HG02973 (cell line): ENCODE measurements at regions not wholly inside any gene's neighbourhood (a gene's known extent, or its start where the extent isn't known, plus 50 kb on each side); places are given as distances from the start of the nearest gene placed in this dataset.
"Not testable (repeated sequence)": the region's sequence is repeated elsewhere in the genome, so short reads cannot be mapped to it uniquely, and the experiment has no call there.

Experiments
- ATAC-seq: cut with Tn5 transposase; IDR thresholded peaks from one replicate; pipeline ENCODE4 v1.9.1; 2021; ENCODE audit warnings: moderate library complexity; ENCODE audit not compliant: unreplicated experiment

DNA sequence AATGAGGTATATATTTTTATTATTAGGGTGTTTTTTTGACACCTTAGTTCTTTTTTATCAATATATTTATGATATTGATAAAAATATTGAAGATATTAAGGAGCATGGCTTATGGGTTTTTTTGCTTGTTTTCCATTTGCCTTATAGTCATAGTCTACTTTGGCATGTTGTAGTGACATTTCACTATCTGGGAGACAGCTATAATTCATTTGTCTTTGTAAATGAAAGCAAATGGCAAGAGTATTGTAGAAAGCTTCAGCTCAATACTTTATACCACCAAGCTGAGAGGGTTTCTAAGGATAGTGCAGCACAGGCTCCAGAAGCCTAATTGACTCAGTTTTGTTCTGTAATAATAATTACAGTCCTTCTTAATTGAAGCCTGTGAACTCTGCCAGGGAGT lies 1182.3 kb downstream of the EFNA5 start:
- no peak for ATAC-seq

DNA sequence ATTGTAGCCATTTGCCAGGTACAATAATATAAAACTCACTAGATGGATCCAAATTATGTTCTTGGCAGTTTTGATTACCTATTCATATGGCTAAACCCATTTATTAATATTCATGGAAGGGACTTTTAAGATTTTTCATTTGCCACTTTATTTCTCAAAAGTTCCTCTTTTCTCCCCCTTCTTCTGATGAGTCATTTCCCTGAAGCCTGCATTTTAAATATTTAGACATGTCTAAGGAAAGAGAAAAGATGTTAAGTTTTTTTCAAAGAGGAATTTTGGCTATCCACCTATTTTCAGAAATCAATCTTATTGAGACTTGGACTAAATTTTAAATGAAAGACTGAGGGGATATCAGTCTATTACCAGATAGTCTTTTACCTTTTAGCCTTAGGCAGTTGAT lies 1189.4 kb downstream of the EFNA5 start:
- no peak for ATAC-seq

DNA sequence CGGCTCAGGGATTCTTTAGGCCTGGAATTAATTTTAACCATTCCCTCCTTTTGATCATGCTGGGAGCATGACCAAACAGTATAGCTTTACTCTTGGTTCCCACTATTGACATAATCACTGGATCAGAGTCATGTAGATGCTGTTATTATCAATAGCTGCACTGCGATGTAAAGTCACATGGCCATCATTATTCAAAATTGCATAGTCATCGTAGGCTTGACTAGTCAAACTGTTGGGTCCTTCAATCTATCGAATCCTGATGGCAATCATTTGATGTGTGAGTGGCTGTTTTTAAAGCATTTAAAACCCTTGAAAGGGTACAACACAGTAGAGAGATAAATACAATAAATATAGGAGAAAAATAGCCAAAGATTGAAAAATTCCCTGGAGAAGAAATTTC lies 1194.1 kb downstream of the EFNA5 start:
- ATAC-seq = no peak

DNA sequence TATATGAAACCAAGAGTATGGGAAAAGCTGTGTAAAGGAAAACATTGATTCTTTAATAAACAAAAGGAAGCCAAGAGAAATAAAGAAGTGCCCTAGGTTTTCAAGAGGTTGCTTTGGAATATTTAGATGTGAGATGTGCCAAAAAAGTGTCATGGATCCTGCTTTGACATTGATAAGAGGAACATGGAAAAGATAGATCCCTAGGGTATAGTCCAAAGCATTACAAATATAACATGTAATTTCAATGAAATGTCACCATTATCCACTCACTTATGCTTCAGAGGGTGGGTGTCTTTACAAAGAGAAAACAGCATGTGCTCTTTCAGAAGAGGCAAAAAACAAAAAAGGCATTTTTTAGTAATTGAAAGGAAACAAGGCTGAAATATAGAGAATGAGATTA lies 1196.7 kb downstream of the EFNA5 start:
- no peak for ATAC-seq

- ATAC-seq = no peak
These were observed 1211.2 kb downstream of the EFNA5 start for GRCh38 chr5:106459541-106459940.

- no peak for ATAC-seq
These were observed 1215.9 kb downstream of the EFNA5 start for GRCh38 chr5:106454651-106455415.

- no peak for ATAC-seq
These were observed 1216.7 kb downstream of the EFNA5 start for GRCh38 chr5:106454050-106454449.

- ATAC-seq = no peak
These were observed 1218.7 kb downstream of the EFNA5 start for GRCh38 chr5:106451998-106452397.

GRCh38 chr5:106443746-106444145 lies 1227.0 kb downstream of the EFNA5 start:
- no peak for ATAC-seq

DNA sequence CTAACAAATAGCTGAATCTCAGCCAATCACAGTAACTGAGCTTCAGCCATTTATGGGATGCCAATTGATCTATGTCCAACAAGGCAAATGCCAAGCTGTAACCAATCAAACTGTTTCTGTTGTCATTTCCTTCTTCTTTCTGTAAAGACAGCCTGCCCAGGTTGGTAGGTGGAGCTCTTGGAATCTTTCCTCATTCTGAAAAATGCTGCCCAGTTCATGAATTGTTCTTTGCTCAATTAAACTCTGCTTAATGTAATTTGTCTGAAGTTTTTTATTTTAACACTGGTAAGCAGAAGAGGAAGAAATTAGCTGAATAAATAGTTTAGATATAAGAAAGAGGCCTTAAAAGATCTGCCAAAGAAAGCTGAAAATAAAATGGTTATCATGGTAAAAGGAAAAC lies 1235.6 kb downstream of the EFNA5 start:
- no peak for ATAC-seq

GRCh38 chr5:106430733-106431132 lies 1240.0 kb downstream of the EFNA5 start:
- ATAC-seq = not testable (repeated sequence)

DNA sequence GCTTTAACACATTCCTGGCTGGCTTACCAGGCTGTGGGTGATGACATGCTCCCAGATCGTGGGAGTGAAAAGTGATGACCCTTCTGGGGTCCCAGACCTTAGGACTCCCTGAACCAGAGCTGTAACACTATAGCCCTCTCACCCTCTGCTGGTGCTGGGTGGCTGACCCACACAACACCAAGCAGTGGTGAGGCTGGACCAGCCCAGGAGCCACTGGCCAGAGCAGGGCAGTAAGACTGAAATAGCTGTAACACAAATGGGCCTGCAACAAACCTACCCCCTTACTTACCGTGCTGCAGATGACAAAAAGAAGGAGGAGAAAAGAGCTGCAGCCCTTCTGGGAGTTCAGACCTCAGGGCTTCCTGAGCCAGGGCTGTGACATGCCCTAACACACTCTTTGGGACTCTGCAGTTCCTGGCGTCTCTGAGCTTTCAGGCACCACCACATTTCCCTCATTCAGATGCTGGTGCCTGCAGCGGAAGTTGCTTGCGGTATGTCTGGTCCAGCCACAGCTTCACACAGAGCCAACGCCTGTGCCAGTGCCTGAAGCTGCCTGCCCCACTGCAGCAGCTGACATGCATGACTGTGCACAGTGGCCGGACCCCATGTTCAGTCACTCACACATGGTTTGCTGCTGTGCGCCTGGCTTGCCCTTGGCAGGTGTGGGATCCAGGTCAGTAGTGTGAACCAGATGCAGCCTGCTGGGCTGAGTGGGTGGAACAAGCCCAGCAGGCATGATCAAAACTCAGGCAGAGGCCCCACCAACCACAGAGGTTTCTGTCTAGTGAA lies 1247.4 kb downstream of the EFNA5 start:
- no peak for ATAC-seq

GRCh38 chr5:106420102-106420501 lies 1250.6 kb downstream of the EFNA5 start:
- no peak for ATAC-seq

DNA sequence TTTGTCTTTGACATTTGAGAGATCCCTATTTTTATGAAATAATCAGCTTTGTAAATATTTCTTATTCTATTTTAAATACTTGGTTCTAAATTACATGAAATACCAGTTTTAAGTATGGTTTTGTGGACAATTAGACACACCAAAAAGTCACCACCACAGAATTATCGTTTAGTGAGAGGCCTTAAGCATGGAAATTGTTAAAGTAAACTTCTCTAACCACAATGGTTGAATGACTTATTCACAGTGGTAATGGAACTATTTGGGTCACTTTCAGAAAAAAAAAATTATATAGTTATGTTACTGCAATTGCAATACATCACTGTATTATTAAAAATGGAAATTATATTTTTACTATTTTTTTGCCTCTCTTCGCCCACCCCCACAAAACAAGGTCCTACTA lies 1252.5 kb downstream of the EFNA5 start:
- no peak for ATAC-seq

DNA sequence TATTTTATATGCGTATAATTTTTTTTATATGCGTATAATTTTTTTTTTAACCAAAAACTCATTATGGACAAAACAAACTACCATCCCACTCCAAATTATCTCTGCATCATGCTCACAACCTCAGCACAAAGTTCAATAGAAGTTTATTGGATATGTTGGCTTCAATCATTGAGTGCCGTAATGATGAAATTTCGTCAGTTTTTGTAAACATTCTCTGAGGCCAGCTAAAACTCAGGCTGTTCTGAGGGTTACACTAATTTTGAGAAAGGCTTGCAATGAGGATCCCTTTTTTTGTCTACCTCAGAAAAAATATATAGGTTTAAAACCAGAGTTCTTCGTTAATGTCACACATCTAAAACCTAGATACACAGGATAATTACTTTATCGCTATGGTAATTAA lies 1253.2 kb downstream of the EFNA5 start:
- no peak for ATAC-seq

DNA sequence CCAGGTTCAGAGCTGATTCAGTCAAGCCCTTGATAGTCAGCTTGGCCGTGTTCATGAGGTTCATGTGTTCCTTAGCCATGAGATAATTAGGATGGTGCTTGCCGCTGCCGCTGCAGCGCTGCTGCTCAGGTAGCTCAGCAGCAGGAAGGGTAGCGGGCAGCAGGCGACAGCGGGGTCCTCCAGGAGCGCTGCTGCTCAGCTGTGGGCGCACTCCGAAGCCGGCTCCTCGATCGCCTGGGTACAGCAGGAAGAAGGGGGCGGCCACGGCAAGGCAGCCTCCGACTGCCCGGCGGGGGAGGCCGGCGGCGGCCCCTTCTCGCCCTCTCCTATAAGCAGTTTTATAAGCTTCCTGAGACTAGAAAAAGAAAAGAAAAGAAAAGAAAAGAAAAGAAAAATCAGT lies 1253.6 kb downstream of the EFNA5 start:
- ATAC-seq = no peak

- ATAC-seq = no peak
These were observed 1255.2 kb downstream of the EFNA5 start for GRCh38 chr5:106415541-106415940.

GRCh38 chr5:106414342-106414741 lies 1256.4 kb downstream of the EFNA5 start:
- ATAC-seq = no peak

DNA sequence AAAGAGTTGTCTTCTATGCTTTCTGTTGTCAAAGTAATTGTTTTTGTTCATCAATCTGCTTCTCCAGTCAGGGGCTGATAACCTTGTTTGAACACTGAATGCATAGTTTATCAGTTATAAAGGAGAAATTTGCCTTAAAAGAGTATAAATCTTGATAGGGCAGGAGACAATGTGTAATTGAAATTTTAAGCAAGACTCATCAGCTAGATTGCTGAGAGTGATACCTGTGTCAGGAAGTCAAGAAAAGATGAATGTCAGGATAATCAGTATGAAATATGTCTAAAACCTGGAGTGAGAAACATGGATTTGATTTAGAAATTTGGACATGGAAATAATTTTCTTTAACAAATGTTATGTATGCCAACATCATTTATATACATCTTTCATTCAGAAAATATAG lies 1258.1 kb downstream of the EFNA5 start:
- no peak for ATAC-seq

DNA sequence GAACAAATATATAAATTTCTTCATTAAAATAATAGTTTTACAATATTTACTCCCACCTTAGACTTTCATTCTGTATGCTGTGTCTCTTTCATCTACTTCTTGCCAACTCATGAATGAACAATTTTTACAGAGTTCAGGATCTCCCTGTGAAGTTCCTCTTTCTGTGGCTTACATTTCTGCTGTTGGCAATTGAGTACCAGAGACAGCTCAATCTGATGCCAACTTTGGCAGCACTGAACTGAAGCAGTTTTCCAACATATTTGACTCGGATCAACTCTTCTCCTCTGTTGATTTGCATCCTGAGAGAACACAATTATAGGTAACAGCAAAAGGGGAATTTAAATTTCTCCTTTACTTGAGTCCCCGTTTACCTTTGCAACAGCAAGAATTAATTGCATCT lies 1262.2 kb downstream of the EFNA5 start:
- no peak for ATAC-seq

- ATAC-seq = no peak
These were observed 1262.6 kb downstream of the EFNA5 start for GRCh38 chr5:106408141-106408540.

- no peak for ATAC-seq
These were observed 1269.2 kb downstream of the EFNA5 start for GRCh38 chr5:106401561-106401960.
